ENCODE measurements at regions not wholly inside any gene's neighbourhood (a gene's known extent, or its start where the extent isn't known, plus 50 kb on each side); places are given as distances from the start of the nearest gene placed in this dataset.

DNA sequence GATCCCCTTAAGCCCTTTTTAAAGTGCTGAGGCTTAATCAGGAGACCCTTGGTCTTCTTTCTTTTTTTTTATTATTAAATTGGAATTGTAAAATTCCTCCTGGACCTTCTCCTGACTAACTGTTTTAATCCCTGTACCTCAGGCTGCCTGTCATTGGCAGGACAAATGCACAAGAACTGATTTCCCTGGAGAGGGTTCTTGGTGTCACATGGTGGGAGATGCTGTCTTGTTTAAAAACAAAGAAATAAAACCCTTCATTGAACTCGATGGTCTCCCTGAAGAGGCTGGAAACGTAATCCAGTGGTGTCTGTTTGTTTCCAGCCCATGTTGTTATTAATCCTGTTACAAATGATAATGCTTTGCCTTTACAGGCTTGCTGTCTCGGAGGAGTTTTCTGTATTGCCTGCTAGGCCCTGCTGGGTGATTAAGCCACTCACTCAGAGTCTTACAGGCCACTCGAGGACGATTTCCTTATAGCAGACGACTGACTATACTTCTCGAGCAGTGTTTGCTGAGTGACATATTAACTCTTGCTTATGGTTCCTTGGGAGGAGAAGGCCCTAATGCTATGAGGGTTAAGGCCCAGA, 100.5 kb upstream of the MGAT5 start:
- TF ChIP-seq, protein P1, sequence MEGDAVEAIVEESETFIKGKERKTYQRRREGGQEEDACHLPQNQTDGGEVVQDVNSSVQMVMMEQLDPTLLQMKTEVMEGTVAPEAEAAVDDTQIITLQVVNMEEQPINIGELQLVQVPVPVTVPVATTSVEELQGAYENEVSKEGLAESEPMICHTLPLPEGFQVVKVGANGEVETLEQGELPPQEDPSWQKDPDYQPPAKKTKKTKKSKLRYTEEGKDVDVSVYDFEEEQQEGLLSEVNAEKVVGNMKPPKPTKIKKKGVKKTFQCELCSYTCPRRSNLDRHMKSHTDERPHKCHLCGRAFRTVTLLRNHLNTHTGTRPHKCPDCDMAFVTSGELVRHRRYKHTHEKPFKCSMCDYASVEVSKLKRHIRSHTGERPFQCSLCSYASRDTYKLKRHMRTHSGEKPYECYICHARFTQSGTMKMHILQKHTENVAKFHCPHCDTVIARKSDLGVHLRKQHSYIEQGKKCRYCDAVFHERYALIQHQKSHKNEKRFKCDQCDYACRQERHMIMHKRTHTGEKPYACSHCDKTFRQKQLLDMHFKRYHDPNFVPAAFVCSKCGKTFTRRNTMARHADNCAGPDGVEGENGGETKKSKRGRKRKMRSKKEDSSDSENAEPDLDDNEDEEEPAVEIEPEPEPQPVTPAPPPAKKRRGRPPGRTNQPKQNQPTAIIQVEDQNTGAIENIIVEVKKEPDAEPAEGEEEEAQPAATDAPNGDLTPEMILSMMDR (IDR thresholded peaks at IDR 0.05): no peak
- no peak for TF ChIP-seq POLR2AphosphoS5 (IDR thresholded peaks at IDR 0.05)
- TF ChIP-seq POLR2A (IDR thresholded peaks at IDR 0.05): no peak
